ENCODE measurements at regions not wholly inside any gene's neighbourhood (a gene's known extent, or its start where the extent isn't known, plus 50 kb on each side); places are given as distances from the start of the nearest gene placed in this dataset.

GRCh38 chr9:126170286-126170823 lies 156.3 kb upstream of the MVB12B start:
- peaks cover 0 to 5% of the 10 kb centered on the region in 2 donors for H3K9me3 ChIP-seq (replicated peaks in 1 of 2; ENCODE audit: control insufficient read depth in 1 of 2, insufficient read depth in 1 of 2, low read length in 2 of 2)
- no peak overlapping the region for H2AFZ ChIP-seq (ENCODE audit: insufficient read depth, low read depth, low read length, poor library complexity, severe bottlenecking)
- H3K4me2 ChIP-seq (replicated peaks; ENCODE audit: extremely low read depth, low read length, poor library complexity, severe bottlenecking): no peak overlapping the region
- H3K4me3 Mint-ChIP-seq: no peak overlapping the region
- no peak for DNase-seq
- no peaks in the 10 kb centered on the region for H3K4me1 Mint-ChIP-seq
- no peak overlapping the region for H3K27ac Mint-ChIP-seq
- no peaks in the 10 kb centered on the region for H4K20me1 ChIP-seq (ENCODE audit: insufficient read depth, low read length)
- peaks cover 14 to 17% (median 15%) of the 10 kb centered on the region in 3 donors for H3K27me3 Mint-ChIP-seq (ENCODE audit: low read depth in 3 of 3)
- 97% methylated on average over 5 of the region's 6 CpGs for WGBS (ENCODE audit: insufficient coverage)
- TF ChIP-seq CTCF (IDR thresholded peaks at IDR 0.05): no peak
- H3K27ac ChIP-seq (ENCODE audit: low read depth in 1 of 2, low read length in 2 of 2): no peak overlapping the region
- H3K4me1 ChIP-seq (ENCODE audit: control insufficient read depth in 1 of 2, insufficient read depth in 2 of 2, low read length in 2 of 2): no peaks in the 10 kb centered on the region
- H3K9ac ChIP-seq (ENCODE audit: insufficient read depth, low read length, poor library complexity, severe bottlenecking): no peak overlapping the region
- H3K9me3 Mint-ChIP-seq: peaks cover 0 to 4% (median 0%) of the 10 kb centered on the region in 7 donors
- H3K36me3 Mint-ChIP-seq: no peaks in the 10 kb centered on the region
- no peaks in the 10 kb centered on the region for H3K36me3 ChIP-seq (replicated peaks in 1 of 2; ENCODE audit: control insufficient read depth in 1 of 2, insufficient read depth in 2 of 2, low read length in 2 of 2)
- H3K79me2 ChIP-seq (ENCODE audit: insufficient read depth, low read length): no peaks in the 10 kb centered on the region
- H3K27me3 ChIP-seq (ENCODE audit: control insufficient read depth in 2 of 2, insufficient read depth in 2 of 2, low read length in 2 of 2): no peaks in the 10 kb centered on the region
- intact Hi-C loops (cut with micrococcal nuclease): no loop called here
- no peak overlapping the region for H3K4me3 ChIP-seq (replicated peaks in 1 of 3; ENCODE audit: low read depth in 2 of 3, low read length in 3 of 3)

- H3K4me2 ChIP-seq (replicated peaks; ENCODE audit: extremely low read depth, low read length, poor library complexity, severe bottlenecking): no peak overlapping the region
- Mint-ChIP-seq H3K9me3 (peaks cover 0 to 7% (median 0%) of the 10 kb centered on the region in 7 donors), H3K27ac (no peak overlapping the region), H3K4me3 (no peak overlapping the region), H3K27me3 (ENCODE audit: low read depth in 3 of 3) (peaks cover 11 to 17% (median 15%) of the 10 kb centered on the region in 3 donors), H3K4me1 (no peaks in the 10 kb centered on the region), H3K36me3 (no peaks in the 10 kb centered on the region)
- intact Hi-C loops (cut with micrococcal nuclease): no loop called here
- H3K4me3 ChIP-seq (replicated peaks in 1 of 3; ENCODE audit: low read depth in 2 of 3, low read length in 3 of 3): no peak overlapping the region
- WGBS (ENCODE audit: insufficient coverage): no CpG with 5 or more reads among the region's 8 CpGs
- peaks cover 0 to 5% of the 10 kb centered on the region in 2 donors for H3K9me3 ChIP-seq (replicated peaks in 1 of 2; ENCODE audit: control insufficient read depth in 1 of 2, insufficient read depth in 1 of 2, low read length in 2 of 2)
- no peaks in the 10 kb centered on the region for H4K20me1 ChIP-seq (ENCODE audit: insufficient read depth, low read length)
- H2AFZ ChIP-seq (ENCODE audit: insufficient read depth, low read depth, low read length, poor library complexity, severe bottlenecking): no peak overlapping the region
- DNase-seq: no peak
- H3K27me3 ChIP-seq (ENCODE audit: control insufficient read depth in 2 of 2, insufficient read depth in 2 of 2, low read length in 2 of 2): no peaks in the 10 kb centered on the region
- no peak overlapping the region for H3K27ac ChIP-seq (ENCODE audit: low read depth in 1 of 2, low read length in 2 of 2)
- no peaks in the 10 kb centered on the region for H3K4me1 ChIP-seq (ENCODE audit: control insufficient read depth in 1 of 2, insufficient read depth in 2 of 2, low read length in 2 of 2)
- no peak overlapping the region for H3K9ac ChIP-seq (ENCODE audit: insufficient read depth, low read length, poor library complexity, severe bottlenecking)
- H3K36me3 ChIP-seq (replicated peaks in 1 of 2; ENCODE audit: control insufficient read depth in 1 of 2, insufficient read depth in 2 of 2, low read length in 2 of 2): no peaks in the 10 kb centered on the region
- no peaks in the 10 kb centered on the region for H3K79me2 ChIP-seq (ENCODE audit: insufficient read depth, low read length)
- no peak for TF ChIP-seq CTCF (IDR thresholded peaks at IDR 0.05)
Observed at GRCh38 chr9:126171641-126172040, 155.0 kb upstream of the MVB12B start.

All from CD14-positive monocyte (primary cell).